AML-193 (cell line): ENCODE measurements at regions not wholly inside any gene's neighbourhood (a gene's known extent, or its start where the extent isn't known, plus 50 kb on each side); places are given as distances from the start of the nearest gene placed in this dataset.

ENCODE experiments used
- DNase-seq, 2 experiments: peaks; one replicate each; lab custom pipeline; 2025; lab: John Stamatoyannopoulos, UW

DNA sequence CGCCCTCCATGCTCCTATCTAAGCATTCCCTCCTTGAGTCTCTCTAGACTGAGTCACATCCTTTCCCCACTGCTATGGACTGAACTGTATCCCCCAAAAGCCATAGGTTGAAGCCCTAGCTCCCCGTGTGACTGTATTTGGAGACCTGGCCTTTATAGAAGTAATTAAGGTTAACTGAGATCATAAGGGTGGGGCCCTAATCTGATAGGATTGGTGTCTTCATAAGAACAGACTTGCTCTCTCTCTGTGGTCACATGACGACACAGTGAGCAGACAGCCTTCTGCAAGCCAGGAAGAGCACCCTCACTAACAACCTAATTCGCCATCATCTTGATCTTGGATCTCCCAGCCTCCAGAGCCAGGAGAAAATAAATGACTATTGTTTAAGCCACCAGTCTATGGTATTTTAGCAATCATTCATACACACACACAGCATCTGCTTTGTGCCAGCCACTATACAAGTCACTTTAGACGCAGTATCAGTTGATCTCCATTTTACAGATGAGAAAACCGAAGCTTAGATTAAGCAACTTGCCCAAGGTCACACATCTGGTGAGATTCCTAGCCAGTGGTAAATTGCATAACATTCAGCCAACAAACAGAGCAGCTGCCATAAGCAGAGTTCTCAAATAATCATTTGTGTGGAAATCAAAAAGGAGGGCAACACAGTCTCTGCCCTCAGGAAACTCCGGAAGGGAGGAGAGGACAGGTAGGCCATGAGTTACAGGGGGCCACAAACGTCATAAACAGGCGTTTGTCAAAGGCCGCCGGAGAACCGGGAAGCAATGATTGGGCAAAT is 66.3 kb upstream of the HES1 start:
- peak; percentile 62 to 63 for DNase-seq

DNA sequence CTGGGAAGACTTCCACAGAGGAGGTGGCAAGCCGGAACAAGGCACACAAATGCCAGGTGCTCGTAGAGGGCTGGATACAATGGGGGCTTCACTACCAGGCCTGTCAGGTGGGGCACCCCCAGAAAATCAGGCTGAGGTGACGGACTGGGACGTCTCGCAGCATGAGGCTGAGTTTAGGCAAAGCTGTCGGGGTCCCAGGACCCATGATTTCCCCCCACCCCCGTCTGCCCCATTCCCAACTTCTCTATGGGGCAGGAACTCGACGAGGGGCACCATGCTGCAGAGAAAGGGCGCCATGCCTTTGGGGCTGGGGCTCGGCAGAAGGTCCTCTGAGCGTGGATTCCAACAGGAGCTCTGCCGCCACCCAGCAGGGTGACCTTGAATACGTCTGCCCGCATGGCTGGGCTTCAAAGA is 65.7 kb upstream of the HES1 start:
- no peak for DNase-seq

DNA sequence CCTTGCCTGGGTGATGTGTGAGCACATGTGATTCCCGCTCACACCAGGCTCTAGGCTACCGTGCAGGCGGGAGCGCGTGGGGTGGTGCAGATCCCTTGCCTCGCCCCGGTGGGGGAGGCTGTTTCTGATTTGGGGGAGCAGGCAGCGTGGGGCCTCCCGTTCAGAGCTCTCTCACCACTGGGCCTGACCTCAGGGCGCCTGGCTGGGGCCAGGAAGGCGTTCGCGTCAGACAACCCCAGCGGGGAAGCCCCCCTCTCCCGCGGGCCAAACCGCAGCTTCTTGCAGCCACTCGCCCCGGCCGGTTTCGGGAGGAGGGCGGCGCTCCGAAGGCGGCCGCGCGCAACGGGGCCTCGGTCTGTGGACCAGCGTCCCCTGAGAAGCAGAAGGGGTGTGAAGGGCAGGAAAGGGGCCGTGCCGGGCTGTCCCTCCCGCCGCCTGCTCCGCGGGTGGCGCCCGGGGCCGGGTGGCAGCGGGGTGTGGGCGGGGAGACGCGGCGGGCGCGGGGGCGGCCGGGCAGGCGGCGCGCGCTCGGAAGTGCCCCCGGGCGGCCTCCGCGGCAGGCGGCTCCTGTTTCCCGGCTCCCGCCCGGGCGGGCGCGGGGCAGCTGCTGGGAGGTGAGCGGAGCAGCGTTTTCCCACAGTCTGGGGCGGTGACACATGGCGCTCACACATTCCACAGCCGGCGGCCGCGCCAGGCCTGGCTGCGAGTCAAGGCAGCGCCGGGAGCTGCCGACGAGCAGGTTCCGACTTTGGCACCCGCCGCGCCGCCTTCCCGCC is 65.1 kb upstream of the HES1 start:
- DNase-seq: peak; percentile 62

- DNase-seq: no peak
Observed at GRCh38 chr3:194072097-194072428, 63.9 kb upstream of the HES1 start.

GRCh38 chr3:194072691-194073279 is 63.2 kb upstream of the HES1 start:
- no peak for DNase-seq

DNA sequence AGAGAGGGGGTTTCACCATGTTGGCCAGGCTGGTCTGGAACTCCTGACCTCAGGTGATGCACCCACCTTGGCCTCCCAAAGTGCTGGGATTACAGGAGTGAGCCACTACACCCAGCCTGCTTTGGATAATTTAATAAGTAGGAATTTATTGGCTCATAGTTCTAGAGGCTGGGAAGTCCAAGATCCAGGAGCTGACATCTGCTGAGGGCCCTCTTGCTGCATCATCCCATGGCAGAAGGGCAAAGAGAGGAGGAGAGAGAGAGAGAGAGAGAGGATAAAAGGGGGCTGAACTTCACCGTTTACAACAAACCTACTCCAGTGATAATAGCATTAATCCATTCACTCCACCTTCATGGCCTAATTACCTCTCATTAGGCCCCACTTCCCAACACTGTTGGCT is 62.0 kb upstream of the HES1 start:
- DNase-seq: no peak

- no peak for DNase-seq
Observed at GRCh38 chr3:194075088-194075615, 60.8 kb upstream of the HES1 start.

DNA sequence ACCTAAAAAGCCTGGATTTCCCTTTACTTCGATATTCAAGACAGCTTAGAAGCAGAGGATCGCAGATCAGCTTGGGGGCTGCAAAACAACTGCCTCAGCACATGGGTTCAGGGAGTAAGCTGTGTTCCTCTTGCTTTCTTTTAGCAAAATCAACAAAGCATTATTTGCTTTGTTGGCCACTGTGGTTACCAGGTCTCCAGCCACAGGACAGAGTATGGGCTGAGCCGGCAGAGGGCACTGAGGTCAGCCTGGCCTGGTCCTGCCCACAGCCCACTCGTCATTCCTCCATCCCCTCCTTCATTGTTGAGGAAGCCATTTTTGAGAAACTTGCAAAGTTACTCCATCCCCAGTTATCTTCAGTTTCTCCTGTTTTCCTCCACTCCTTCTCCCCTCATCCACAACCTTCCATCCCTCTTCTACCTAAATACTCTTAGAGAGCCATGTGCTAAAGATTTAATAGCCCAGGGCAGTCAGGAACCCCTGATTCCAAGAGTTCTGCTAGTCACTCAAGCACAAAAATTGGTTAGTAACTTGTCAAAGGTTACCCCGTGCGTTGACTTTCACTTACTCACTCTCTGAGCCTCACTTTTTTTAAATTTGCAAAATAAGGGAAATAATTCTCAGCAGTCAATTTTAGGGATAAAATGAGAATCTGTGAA is 60.0 kb upstream of the HES1 start:
- no peak for DNase-seq

- DNase-seq: no peak
Observed at GRCh38 chr3:194076475-194076874, 59.5 kb upstream of the HES1 start.

DNA sequence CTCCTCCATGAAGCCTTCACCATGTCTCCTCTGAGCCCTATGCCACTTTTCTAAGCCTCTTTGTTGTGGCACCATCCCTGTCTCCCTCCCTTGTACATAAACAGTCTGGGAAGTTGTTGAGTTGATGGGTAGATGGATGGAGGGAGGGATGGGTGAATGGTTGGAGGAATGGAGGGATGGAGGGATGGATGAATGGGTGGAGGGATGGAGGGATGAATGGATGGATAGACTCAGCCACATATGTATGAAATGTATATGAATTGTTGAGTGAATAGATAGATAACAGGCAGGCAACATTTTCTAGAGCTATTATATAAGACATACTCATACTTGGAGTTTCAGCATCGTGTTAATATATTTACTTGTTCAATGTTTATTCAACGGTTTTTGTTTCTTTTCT is 58.3 kb upstream of the HES1 start:
- no peak for DNase-seq

GRCh38 chr3:194078045-194078821 is 57.7 kb upstream of the HES1 start:
- DNase-seq: no peak

DNA sequence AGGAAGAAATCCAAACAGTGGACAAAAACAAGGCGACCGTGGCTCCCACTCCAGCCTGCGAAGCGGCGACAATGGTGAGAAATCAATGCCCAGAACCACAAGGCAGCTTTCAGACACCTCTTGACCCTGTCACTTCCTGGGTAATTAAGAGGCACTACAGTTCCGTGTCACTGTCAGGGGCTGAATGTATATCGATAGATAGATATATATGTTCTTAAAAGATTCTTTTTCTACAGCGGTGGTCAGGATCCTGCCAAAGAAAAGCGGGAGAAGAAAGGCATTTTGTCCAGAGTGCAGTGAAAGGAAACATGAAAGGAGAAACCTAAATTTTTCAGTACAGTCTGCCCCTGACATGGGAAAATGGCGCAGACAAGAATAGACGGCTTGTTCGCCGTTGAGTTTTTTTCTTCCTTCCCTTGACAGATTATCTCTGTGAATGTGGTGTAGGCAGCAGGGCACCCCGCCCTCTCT is 56.2 kb upstream of the HES1 start:
- no peak for DNase-seq

DNA sequence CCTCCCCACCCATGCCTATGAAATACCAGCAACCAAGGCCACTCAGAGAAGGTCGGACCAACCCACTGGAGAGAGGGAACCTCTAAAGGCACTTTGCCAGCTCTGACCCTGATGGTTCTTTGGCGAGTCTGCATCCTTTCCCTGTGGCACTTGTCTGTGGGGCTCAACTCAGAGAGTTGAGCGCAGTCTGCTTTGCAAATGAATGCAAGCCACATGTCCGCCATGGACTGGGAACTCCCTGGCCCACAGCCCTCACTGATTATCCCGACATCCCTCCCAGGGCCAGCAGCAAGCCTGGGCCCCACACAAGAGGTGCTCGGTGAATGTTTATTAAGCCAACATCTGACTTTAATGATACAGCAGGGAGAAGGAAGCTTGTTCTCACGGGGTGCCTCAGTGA is 55.5 kb upstream of the HES1 start:
- no peak for DNase-seq

- DNase-seq: no peak
Observed at GRCh38 chr3:194080913-194081800, 54.8 kb upstream of the HES1 start.

- no peak for DNase-seq
Observed at GRCh38 chr3:194081826-194082225, 54.1 kb upstream of the HES1 start.

- DNase-seq: no peak
Observed at GRCh38 chr3:194082743-194083636, 53.0 kb upstream of the HES1 start.

GRCh38 chr3:194083637-194084224 is 52.2 kb upstream of the HES1 start:
- no peak for DNase-seq

- no peak for DNase-seq
Observed at GRCh38 chr3:194084284-194084683, 51.7 kb upstream of the HES1 start.
